Epithelial cell of proximal tubule (primary cell): ENCODE measurements at regions not wholly inside any gene's neighbourhood (a gene's known extent, or its start where the extent isn't known, plus 50 kb on each side); places are given as distances from the start of the nearest gene placed in this dataset.

ENCODE experiments used
- DNase-seq: peaks from one replicate; pipeline ENCODE4 v3.0.0-alpha.2; 2011; ENCODE audit warnings: low read depth
- H3K4me3 ChIP-seq: 2 replicates; pipeline ENCODE4 v1.5.1; 2011; ENCODE audit warnings: low read depth, mild to moderate bottlenecking, low read length
- TF ChIP-seq, protein P1 (sequence below): conservative IDR thresholded peaks from 2 replicates; pipeline ENCODE4 v1.5.1; 2012; ENCODE audit warnings: low read depth, mild to moderate bottlenecking, low read length

DNA sequence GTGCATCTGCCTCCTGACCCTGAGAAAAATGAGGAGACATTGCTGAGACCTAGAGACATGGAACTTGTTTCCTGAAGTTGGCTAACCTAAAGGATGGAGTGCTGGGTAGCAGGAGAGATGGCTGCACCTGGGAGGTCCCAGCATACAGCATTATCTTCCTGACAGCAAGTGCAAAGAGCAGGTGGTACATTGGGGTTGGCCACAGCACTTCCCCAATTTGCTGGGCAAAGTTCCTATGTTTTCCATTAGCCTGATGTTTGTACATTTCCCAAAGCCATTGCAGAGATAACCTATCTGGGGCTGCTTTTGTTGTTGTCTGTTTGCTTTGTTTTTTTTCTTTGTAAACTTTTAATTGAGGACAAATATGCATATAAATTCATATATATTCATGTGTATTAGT lies 296.7 kb downstream of the HRH4 start:
- H3K4me3 ChIP-seq, result no peak overlapping the region
- no peak for DNase-seq
- TF ChIP-seq, protein P1, sequence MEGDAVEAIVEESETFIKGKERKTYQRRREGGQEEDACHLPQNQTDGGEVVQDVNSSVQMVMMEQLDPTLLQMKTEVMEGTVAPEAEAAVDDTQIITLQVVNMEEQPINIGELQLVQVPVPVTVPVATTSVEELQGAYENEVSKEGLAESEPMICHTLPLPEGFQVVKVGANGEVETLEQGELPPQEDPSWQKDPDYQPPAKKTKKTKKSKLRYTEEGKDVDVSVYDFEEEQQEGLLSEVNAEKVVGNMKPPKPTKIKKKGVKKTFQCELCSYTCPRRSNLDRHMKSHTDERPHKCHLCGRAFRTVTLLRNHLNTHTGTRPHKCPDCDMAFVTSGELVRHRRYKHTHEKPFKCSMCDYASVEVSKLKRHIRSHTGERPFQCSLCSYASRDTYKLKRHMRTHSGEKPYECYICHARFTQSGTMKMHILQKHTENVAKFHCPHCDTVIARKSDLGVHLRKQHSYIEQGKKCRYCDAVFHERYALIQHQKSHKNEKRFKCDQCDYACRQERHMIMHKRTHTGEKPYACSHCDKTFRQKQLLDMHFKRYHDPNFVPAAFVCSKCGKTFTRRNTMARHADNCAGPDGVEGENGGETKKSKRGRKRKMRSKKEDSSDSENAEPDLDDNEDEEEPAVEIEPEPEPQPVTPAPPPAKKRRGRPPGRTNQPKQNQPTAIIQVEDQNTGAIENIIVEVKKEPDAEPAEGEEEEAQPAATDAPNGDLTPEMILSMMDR, result no peak

DNA sequence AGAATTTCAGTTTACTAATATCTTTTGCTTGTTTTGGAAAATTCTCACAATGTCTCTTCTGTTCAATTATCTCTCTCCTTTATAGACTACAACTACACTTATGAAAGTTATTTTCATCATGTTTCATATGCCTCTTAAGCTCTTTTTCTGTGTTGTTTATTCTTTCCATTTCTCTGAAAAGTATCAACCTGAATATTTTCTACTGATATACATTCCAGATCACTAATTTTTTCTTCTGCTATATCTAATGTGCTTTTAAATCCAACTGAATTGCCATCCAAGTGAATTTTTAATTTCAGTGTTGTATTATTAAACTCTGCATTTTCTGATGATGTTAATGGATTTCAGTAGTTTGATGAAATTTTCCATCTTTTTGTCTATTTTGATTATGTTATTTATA lies 301.3 kb downstream of the HRH4 start:
- H3K4me3 ChIP-seq, result no peak overlapping the region
- TF ChIP-seq, protein P1, result no peak
- no peak for DNase-seq

DNA sequence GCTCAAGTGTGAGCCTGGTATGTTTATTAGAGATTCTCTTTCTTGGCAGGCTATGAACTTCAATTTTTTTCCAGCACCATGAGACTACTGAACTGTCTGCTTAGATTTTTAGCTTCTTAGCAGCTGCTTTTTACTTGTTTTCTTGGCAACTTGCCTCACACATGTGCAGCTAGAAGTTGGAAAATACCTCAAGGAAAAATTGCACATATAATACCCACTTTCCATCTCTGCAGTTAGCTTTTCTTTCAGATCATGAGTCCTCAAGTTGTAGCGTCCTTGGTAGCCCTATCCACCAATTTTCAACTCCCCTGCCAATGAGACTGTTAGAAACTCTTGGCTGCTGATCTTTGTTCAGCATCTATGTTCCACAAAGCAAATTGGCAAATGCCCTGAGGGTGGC lies 302.1 kb downstream of the HRH4 start:
- no peak for DNase-seq
- TF ChIP-seq, protein P1, result no peak
- no peak overlapping the region for H3K4me3 ChIP-seq

DNA sequence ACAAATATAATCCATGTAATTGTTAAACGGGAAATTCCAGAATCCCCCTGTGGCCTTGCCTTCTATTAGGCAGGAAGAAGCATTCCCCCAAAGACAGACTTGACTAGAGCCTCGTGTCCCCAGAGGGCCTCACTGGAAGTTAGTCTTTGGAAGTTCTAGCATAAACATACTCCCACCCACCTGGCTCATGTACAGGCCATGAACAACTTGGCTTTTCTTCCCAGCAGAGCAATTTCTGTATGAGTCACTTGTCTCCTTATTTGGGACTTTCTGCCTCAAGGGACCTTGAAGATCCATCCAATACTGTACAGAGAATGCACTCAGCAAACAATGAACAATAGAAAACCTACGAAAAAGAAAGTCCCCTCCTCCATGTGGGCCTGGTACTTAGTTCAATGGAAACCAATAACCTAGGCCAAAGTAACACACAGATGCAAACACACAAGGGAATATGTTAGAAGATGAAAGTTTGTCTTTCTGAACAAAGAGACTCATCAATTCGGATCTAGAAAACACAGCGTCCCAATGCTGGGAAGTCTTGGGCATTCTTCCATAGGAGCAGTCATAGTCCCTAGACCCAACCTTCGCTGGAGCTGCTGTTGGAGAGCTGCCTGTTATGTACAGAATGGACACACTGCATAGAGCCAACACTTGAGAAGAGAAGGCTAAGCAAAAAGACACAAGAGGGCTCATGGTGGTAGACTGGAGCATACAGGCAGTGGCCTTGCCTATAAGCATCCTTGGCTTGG lies 303.5 kb downstream of the HRH4 start:
- TF ChIP-seq, protein P1, result no peak
- no peak overlapping the region for H3K4me3 ChIP-seq
- DNase-seq, result no peak

DNA sequence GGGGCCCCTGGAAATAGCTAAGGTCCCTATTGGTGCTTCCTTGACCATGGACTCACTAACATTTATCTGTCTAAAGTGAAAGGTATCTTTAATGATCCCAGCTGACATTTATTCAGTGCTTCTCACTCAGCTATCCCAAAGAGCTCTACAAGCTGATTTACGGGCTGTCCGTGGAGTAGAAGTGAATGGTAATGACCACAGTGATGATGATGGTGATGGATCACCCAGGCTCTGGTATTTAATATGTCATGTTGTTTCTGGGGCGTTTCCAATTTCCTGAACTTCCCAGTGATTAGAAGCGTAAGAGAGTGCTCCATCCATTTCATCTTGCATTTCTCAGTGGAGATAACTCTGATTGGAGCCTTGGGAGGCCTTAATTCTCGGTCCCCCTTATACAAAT lies 304.3 kb downstream of the HRH4 start:
- no peak for DNase-seq
- TF ChIP-seq, protein P1, result no peak

DNA sequence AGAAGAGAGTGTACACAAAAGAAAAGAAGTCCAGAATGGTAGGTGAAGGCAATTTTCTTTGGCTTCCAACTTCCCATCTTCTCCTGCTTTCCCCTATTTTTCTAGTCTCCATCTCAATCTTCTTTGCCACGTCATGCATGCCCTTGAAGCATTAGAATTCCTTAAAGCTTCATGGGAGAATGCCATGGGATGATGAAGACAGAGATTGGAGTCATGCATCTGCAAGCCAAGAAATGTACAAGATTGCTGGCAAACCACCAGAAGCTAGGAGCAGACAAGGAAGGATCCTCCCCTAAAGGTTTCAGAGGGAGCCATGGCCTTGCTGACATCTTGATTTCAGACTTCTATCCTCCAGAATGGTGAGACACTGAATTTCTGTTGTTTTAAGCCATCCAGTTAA lies 305.9 kb downstream of the HRH4 start:
- no peak overlapping the region for H3K4me3 ChIP-seq
- DNase-seq, result no peak
- TF ChIP-seq, protein P1, result no peak

More for the DNA sequence above, 304.3 kb downstream of the HRH4 start:
- no peak overlapping the region for H3K4me3 ChIP-seq
